Dedifferentiated amniotic fluid mesenchymal stem cell (primary cell): ENCODE measurements at regions not wholly inside any gene's neighbourhood (a gene's known extent, or its start where the extent isn't known, plus 50 kb on each side); places are given as distances from the start of the nearest gene placed in this dataset.
A peak's percentile ranks its signal among the peaks of the same experiment; 100 is the strongest.

ENCODE experiments used
- DNase-seq: peaks from one replicate; pipeline ENCODE4 v3.0.0-alpha.2; 2016; ENCODE audit errors: extremely low spot score

- DNase-seq, result peak; percentile 56
Observed at GRCh38 chr2:48107326-48107925, 201.1 kb upstream of the FBXO11 start.

DNA sequence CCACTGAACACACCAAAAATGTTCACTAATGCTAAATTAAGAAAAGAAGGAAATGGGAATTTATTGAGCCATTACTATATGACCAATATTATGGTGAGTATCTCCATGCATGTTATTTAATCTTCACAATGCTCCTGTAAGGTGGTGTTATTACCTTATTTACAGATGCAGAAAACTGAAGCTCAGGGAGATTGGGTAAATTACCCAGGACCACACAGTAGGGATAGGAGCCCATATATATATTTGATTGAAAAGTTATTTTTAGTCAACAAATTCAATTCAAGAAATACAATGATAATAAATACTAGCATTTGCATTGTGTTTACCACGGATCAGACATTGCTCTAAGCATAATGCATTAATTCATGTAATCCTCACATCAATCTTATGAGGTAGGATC, 202.2 kb upstream of the FBXO11 start:
- DNase-seq, result no peak

DNA sequence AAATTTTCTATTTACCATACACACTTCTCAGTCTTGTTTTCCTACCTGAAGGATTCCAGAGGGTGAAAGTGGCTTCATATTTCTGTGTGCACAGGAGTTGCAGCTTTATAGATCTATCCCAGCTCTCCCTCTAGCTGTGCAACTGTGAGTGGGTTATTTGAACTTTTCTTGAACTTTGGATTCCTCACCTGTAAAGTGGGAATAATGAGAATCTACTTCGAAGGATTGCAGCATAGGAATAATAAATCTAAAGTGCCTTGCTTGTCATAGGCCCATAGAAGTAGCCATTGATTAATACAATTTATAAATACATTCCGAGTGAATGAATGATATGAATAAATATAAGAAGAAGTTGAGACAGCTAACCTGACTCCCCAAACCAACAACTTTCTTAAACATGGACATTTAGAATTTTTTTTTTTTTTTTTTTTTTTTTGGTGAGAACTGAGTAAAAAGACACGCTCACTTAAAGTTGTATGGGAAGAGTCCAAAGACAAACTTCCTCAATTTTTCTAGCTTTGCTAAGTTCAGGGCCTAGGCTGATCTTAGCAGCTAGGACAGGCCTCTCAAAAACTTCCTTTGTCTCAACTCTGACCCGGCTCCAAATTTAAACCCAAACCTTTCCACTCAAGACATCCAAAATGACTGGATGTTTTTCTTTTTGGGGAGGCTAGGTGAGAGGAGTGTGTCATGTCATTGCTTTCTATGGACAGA, 203.3 kb upstream of the FBXO11 start:
- DNase-seq, result no peak

DNA sequence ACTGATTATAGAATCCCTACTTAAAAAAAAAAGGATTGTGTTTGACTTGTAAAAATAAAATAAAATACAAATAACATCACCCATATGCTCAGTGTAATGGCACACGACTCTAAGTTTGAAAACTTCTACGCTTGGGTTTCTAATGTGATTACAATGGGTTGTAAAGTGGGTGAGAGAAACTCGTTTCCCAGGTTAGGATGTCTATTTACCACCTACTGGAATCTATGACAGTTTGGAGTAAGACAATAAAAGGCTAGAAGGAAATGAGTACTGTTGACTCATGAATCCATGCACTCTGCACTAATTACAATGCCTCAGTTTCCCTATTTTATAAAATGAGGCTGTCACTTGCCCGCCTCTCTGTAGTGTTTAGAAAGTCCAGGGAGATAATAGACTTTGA, 204.0 kb upstream of the FOXN2 start:
- no peak for DNase-seq

GRCh38 chr2:48112911-48113680, 201.4 kb upstream of the FOXN2 start:
- DNase-seq, result no peak

- DNase-seq, result no peak
Observed at GRCh38 chr2:48113767-48114166, 200.7 kb upstream of the FOXN2 start.

DNA sequence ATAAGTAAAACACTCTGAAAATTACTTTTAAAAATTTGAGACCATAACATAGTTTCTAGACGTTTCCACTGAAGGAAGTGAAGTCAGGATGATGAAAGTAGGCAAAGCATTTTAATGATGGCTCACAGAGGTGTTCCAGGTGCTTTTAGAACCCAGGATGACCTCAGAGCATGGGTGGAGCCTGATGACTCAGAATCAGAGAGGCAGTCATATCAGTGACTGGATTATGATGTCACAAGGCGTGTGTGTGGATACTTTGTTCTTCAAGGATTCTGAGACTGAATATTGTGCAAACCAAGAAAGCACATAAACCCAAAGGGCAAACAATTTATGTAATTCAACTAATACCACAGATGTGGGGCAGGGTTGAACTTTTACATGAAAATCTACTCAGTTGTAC, 200.2 kb upstream of the FOXN2 start:
- no peak for DNase-seq

- no peak for DNase-seq
Observed at GRCh38 chr2:48116497-48116896, 198.0 kb upstream of the FOXN2 start.

- no peak for DNase-seq
Observed at GRCh38 chr2:48118895-48119294, 195.6 kb upstream of the FOXN2 start.

DNA sequence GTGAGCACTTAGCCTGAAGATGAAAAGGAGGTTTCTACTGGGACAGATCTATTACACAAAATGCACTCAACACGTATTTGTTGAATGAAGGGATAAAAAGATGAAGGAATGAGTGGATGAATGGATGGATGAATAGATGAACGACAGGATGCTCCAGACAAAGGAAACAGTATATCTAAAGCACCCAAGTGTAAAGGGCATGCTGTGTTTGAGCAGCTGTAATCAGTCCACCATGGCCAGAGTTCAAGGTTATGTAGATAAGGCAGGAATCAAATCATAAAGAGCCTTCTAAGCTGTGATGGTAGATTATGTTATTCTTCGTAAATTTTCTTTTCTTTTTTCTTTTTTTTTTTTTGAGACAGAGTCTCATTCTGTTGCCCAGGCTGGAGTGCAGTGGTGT, 194.4 kb upstream of the FOXN2 start:
- no peak for DNase-seq

DNA sequence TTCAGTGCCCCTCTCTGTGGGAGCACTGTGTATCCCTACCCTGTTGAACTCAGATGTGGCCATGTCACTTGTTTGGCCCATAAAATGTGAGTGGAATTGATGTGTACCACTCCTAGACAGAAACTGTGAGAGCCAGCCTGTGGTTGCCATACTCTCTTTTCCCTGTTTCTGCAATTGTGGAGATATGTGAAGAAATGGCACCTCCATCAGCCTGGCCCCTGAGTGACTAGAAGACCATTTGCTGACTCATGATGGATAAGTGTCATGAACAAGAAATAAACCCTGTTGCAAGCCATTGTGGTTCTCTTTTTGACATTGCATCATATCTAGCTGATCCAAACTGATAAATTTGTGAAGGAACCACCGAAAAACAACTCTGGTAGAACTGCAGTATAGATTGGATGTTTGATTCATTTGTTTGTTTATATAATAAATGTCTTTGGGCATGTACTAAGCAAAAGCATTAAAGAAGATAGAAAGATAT, 193.7 kb upstream of the FOXN2 start:
- no peak for DNase-seq

- no peak for DNase-seq
Observed at GRCh38 chr2:48122166-48122565, 192.3 kb upstream of the FOXN2 start.

GRCh38 chr2:48124592-48124991, 189.9 kb upstream of the FOXN2 start:
- no peak for DNase-seq

DNA sequence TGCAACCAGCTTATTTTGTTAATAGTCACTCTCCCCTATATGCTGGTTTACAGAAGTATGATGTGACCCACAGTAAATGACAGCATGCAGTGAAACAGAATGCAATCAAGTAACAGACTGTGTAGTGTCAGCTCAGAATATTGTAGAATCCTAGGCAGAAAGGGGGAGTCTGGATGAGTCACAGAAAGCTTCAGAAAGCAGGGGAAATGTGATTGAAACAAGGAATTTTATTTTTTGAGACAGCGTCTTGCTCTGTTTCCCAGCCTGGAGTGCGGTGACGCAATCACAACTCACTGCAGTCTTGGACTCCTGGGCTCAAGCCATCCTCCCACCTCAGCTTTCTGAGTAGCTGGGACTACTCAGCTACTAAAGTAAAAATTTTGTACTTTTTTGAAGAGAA, 188.3 kb upstream of the FOXN2 start:
- peak; percentile 31 for DNase-seq

DNA sequence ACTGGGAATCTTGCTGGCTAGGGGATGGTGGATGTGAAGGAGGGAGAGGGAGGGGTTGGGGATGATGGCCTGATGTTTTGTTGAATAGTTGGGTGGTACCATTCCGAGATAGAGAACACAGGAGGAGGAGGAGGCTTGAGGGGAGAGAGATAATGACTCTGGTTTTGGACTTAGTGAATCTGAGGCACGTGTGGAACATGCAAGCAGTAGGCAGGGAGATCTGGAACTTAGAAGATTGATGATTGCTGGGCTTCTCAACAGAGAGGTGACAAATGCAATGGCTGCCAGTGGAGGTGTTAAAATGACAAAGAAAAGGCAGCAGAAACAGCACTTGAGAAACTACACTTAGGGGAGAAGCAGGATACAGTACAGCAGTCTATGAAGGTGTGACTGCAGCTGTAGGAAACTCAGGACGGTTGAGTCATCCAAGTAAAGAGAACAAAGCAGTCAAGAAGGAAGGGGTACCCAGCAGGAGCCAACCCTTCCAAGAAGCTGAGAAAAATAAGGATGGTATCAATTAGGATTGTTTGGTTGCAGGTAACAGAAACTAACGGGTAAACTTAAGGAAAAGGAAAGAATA, 186.8 kb upstream of the FOXN2 start:
- no peak for DNase-seq

DNA sequence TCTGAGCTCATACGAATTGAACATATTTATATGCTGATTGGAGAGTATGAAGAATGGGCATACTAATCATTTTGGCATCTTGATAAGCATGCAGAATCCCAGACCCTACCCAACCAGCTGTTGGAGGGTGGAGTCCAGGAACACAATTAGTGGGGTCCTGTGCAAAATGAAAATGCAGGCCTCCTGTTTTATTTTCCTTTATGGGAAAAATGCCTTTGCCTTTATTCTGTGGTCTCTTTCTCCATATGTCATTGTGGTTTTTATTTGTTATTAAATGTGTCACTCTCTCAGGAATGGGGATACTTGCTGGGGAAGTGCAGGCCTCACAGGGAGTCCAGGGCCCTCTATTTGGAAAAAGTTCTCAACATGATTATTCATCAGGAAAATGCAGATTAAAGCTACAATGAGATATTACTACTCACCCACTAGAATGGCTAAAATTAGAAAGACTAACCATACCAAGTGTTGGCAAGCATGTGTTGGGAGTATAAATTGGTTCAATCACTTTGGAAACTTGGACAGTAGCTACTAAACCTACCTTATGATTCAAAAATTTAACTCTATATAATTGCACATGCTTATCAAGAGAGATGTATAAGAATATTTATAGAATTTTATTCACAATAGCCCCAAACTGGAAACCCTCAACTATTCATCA, 185.1 kb upstream of the FOXN2 start:
- DNase-seq, result no peak

GRCh38 chr2:48131539-48132270, 182.8 kb upstream of the FOXN2 start:
- DNase-seq, result peak; percentile 83

- DNase-seq, result no peak
Observed at GRCh38 chr2:48132271-48132625, 182.2 kb upstream of the FOXN2 start.

DNA sequence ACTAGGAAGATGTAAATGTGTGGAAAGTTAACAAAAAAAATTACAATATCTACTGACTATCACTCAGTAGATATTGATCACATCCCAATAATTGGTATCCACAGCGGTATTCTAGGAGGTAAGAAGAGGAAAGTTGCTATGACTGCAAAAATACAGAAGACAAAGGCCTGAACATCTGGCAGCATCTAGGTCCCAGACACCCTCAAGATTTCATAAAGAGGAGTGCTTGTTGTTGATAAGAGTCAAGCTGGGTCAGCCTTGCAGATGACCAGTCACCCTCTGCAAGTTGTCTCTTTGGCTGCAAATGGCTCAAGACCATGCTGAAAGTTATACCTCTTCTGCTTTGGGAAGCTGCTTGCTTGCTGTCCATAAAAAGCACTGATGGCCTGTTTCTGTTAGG, 179.8 kb upstream of the FOXN2 start:
- no peak for DNase-seq

GRCh38 chr2:48135797-48136196, 178.7 kb upstream of the FOXN2 start:
- DNase-seq, result no peak

GRCh38 chr2:48137829-48138228, 176.7 kb upstream of the FOXN2 start:
- DNase-seq, result no peak
